ENCODE measurements at regions not wholly inside any gene's neighbourhood (a gene's known extent, or its start where the extent isn't known, plus 50 kb on each side); places are given as distances from the start of the nearest gene placed in this dataset.

DNA sequence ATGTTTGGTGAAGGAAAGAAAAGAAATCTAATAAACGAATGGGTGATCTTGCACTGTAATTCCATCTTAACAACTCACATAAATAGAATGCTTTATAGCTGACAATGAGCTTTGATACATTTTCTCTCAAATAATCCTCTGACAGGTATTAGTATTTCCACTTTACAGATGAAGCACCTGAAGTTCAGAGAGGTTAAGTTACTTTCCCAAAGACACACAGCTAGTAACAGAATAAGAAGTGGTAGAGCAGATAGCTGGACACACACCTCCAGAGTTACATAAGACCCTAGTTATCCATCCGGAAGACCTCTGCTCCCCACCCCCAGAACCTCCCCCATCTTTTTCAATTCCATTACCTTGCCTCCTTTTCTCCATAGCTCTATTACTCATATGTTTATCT lies 213.3 kb upstream of the ZC3H12A start:
- Histone ChIP-seq H3K27me3 (ENCODE audit: control insufficient read depth, insufficient read depth, low read length) (no peaks in the 10 kb centered on the region), H3K4me3 (ENCODE audit: low read depth, low read length) (no peak overlapping the region), H3K36me3 (ENCODE audit: control insufficient read depth, insufficient read depth, low read length) (no peaks in the 10 kb centered on the region)
- DNase-seq (ENCODE audit: low read depth) (no peak), FAIRE-seq (no peak)
- TF ChIP-seq, protein P1, sequence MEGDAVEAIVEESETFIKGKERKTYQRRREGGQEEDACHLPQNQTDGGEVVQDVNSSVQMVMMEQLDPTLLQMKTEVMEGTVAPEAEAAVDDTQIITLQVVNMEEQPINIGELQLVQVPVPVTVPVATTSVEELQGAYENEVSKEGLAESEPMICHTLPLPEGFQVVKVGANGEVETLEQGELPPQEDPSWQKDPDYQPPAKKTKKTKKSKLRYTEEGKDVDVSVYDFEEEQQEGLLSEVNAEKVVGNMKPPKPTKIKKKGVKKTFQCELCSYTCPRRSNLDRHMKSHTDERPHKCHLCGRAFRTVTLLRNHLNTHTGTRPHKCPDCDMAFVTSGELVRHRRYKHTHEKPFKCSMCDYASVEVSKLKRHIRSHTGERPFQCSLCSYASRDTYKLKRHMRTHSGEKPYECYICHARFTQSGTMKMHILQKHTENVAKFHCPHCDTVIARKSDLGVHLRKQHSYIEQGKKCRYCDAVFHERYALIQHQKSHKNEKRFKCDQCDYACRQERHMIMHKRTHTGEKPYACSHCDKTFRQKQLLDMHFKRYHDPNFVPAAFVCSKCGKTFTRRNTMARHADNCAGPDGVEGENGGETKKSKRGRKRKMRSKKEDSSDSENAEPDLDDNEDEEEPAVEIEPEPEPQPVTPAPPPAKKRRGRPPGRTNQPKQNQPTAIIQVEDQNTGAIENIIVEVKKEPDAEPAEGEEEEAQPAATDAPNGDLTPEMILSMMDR (IDR thresholded peaks at IDR 0.05; ENCODE audit: insufficient read depth, low read length, severe bottlenecking) = no peak

DNA sequence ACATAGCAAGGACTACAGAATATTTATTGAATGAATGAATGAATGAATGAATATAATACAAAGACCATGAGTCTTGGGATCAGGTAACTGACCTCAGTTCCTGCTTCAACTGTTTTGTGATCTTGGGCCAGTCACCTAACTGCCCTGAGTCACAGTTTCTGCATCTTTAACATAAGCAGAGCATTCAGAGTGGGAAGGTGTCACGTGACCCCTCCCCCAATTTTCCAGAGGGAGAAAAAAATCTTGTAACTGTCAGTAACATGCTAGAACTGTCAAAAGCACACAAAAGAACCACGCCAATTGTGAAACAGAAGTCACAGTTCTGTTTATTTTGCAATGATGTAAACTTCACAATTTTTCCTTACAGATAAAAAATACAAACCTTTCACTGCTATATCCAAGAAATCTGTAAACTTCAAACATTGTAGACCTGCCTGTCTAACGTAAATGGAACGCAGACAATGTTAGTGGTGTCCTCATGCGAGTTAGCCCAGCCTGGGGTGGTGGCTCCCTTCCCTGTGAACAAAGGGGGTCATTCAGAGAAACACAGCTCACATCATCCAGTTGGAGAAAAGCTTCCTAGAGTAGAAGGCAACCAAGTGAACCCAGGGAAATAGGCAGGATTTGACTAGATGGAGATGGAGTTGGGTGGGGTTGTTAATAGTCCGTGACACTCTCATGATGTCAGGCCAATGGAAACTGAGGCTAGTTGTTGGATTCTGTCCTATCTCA lies 211.8 kb upstream of the ZC3H12A start:
- DNase-seq (ENCODE audit: low read depth) (no peak), FAIRE-seq (peak; percentile 58)
- TF ChIP-seq, protein P1 (IDR thresholded peaks at IDR 0.05; ENCODE audit: insufficient read depth, low read length, severe bottlenecking) = no peak
- Histone ChIP-seq H3K4me3 (ENCODE audit: low read depth, low read length) (no peak overlapping the region), H3K36me3 (ENCODE audit: control insufficient read depth, insufficient read depth, low read length) (no peaks in the 10 kb centered on the region), H3K27me3 (ENCODE audit: control insufficient read depth, insufficient read depth, low read length) (no peaks in the 10 kb centered on the region)

DNA sequence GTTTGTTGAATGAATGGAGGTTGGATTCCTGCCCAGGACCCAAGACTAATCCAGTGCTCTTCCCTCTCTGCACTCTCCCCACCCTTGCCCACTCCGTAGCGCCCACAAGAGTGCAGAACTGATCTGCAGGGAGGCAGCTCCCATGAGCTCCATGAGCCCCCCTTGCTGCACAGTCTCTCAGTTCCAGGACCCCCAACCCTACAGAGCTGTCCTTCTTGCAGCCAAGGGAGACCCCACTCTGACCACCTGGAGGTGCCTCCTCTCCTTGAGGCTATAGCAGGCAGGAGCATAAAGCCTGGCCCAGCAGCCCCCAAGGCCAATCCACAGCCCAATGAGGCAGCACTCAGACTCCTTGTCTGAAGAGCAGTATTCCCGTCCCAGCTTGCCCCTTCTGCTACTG lies 209.2 kb upstream of the ZC3H12A start:
- no peak for DNase-seq (ENCODE audit: low read depth)
- Histone ChIP-seq H3K27me3 (ENCODE audit: control insufficient read depth, insufficient read depth, low read length) (no peaks in the 10 kb centered on the region), H3K4me3 (ENCODE audit: low read depth, low read length) (no peak overlapping the region), H3K36me3 (ENCODE audit: control insufficient read depth, insufficient read depth, low read length) (no peaks in the 10 kb centered on the region)
- no peak for FAIRE-seq
- TF ChIP-seq, protein P1 (IDR thresholded peaks at IDR 0.05; ENCODE audit: insufficient read depth, low read length, severe bottlenecking) = no peak

DNA sequence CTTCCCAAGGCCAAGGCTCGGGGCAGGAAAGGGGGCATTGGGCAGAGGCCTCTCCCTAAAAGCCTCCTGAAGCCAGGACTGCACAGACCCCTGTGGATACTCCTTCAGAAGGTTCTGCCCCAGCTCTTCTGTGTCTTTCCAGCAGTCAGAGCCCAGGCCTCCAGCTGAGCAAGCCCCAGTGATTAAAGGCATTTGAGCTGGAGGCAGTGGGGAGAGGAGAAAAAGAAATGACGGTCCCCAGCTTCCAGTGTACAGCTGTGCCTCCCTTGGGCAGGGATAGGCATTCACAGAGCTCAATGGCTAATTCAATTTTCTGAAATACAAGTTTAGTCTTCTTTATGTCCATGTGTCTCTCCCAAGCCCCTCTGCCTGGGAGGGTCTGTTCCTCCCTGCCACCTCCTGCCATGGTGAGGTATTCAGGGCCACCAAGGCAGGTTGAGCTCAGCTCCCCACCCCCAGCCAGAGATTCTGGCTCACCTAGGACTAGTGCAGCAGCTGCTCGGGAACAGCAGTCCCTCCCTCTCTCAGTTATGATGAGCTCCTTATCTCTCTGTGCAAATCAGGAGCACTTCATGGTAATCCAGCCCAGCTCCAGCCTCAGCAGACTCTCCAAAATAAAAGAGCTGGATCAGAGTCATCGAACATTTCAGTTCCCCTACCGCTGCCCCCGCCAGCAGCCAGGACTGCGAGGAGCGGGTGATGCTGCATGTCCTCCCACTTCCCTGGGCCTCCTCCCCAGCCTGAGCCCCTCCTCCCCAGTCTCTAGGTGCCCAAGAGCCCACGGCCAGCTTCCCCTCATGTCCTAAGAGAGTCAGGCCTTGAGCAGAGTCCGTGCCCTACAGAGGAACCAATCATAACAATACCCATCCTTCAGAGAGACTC lies 208.4 kb upstream of the ZC3H12A start:
- TF ChIP-seq, protein P1 (IDR thresholded peaks at IDR 0.05; ENCODE audit: insufficient read depth, low read length, severe bottlenecking) = no peak
- DNase-seq (ENCODE audit: low read depth) = no peak
- FAIRE-seq = no peak
- H3K4me3 ChIP-seq (ENCODE audit: low read depth, low read length) = no peak overlapping the region
- H3K36me3 ChIP-seq (ENCODE audit: control insufficient read depth, insufficient read depth, low read length) = no peaks in the 10 kb centered on the region
- no peaks in the 10 kb centered on the region for H3K27me3 ChIP-seq (ENCODE audit: control insufficient read depth, insufficient read depth, low read length)

DNA sequence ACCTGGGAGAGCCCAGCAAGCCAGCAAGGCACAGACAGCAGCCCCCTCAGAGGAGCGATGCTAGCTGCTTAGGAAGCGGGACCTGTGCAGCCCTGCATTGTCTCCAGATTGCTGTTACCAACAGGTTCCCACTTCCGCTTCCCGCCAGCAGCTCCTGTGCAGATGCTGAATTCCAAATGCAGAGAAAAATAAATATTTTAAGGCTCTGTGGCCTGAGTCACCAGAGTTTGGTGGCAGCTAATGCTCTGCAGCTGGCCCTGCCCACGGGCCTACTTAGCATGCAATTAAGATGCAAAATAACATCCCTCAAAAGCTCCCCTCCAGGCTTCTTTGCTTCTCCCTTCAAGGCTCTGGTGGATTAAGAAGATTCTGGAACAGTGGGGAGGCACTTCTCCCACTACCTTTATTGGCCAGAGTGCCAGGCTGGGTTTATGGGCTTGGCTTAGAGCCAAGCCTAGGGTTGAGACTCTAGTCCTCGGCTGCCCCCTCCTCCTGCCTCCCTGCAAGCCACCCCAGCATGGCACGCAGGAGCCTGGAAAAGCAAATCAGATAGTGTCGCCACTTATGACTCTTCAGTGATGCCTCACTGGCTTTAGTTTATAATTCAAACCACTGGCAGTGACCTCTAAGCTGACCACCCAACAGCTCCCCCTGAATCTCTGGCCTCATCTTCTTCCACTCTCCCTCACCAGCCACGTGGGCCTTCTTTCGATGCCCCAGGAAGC lies 207.1 kb upstream of the ZC3H12A start:
- H3K4me3 ChIP-seq (ENCODE audit: low read depth, low read length) = no peak overlapping the region
- TF ChIP-seq, protein P1 (IDR thresholded peaks at IDR 0.05; ENCODE audit: insufficient read depth, low read length, severe bottlenecking) = no peak
- no peaks in the 10 kb centered on the region for H3K36me3 ChIP-seq (ENCODE audit: control insufficient read depth, insufficient read depth, low read length)
- DNase-seq (ENCODE audit: low read depth) = no peak
- FAIRE-seq = no peak
- H3K27me3 ChIP-seq (ENCODE audit: control insufficient read depth, insufficient read depth, low read length) = no peaks in the 10 kb centered on the region
